ENCODE measurements at regions not wholly inside any gene's neighbourhood (a gene's known extent, or its start where the extent isn't known, plus 50 kb on each side); places are given as distances from the start of the nearest gene placed in this dataset.

DNA sequence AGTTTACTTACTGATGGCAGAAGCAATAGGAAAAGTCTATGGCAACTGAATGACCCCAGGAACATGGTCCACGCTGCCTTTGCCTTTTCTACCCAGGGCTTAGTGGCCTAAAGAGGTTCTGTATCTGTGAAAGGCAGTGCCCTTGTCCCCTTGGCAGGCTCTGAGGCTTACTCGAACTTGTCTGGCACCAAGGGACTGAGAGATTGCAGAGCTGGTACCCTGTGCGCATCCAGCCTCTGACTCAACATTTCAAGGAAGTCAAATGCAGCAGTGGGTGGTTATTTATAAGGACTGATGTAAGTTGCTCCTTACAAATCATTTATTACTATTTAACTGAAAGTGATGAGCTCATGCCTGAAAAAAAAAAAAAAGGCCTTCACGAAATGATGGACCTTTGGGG is 299.9 kb upstream of the MYOCD start:
- no peak for DNase-seq (ENCODE audit: extremely low read depth, low read depth)

- DNase-seq (ENCODE audit: extremely low read depth, low read depth): no peak
Measured at GRCh38 chr17:12369065-12369464, 296.6 kb upstream of the MYOCD start.

DNA sequence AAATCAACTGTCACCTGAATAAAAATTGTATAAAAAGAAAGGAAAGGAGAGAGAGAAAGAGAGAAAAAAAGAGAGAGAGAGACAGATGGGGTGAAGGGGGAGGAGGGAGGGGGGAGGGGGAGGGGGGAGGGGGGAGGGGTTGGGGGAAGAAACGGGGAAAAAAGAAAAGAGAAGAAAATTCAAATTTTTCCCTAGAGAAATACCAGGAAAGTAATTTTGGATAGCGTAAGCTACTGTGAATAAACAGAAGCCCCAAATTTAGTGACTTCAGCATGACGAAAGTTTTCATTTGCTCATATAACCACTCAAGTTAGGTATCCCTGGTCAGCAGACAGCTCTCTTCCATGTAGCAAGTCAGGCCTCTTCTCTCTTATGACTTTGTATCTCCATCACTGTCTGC is 289.4 kb upstream of the MYOCD start:
- DNase-seq (ENCODE audit: extremely low read depth, low read depth): no peak

DNA sequence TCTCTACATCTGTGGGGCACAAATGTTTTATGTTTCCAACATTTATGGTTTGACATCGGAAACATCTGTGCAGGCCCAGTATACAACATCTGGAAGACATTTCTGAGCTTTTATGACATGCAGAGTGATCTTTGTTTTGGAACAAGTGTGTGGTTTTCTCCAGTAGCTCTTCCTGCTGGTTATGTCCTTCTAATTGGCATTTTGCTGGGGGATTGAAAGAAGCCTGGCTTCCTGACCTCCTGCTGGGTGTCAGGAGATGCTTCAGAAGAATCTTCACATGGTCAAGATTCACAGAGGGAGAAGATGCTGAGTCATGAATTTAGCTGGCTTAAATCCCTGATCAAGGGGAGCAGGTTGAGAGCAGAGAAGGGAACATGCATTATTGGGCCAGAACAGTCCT is 279.5 kb upstream of the MYOCD start:
- no peak for DNase-seq (ENCODE audit: extremely low read depth, low read depth)

DNA sequence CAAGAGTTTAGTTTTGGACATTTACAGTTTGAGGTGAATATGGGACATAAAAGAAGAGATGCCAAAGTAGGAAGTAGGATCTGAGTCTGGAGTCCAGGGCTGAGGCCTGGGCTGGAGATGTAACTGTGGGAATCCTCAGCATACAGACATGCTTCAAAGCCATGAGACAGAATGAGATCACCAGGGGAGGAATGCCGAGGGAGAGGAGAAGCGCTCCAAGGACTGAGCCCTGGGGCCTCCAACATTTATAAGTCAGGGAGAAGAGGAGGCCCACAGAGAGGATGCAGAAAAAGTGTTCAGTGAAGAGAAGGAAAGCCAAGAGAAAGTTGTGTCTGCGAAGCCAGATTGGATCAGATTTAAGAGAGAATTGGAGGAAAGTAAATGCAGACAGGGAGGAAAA is 277.5 kb upstream of the MYOCD start:
- DNase-seq (ENCODE audit: extremely low read depth, low read depth): no peak

- no peak for DNase-seq (ENCODE audit: extremely low read depth, low read depth)
Measured at GRCh38 chr17:12389421-12389820, 276.3 kb upstream of the MYOCD start.

GRCh38 chr17:12390631-12391030 is 275.1 kb upstream of the MYOCD start:
- DNase-seq (ENCODE audit: extremely low read depth, low read depth): no peak

DNA sequence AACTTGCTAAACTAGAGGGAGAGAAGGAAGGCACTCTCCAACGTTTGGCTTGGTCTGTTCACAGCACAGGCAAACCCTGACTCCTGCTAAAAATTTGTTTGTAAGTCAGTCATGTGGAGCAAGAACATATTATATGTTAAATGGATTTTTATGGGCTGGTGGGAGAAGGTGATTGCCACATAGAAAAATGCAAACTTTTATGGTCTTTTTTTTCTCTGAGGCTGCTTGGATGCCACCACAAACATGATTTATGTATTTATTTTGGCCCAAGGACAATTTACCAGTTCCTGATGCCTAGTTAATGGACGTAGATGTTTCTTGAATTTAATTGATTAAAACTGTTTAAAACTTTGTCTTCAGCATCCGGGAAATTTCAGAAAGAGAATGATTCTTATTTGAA is 274.2 kb upstream of the MYOCD start:
- no peak for DNase-seq (ENCODE audit: extremely low read depth, low read depth)

DNA sequence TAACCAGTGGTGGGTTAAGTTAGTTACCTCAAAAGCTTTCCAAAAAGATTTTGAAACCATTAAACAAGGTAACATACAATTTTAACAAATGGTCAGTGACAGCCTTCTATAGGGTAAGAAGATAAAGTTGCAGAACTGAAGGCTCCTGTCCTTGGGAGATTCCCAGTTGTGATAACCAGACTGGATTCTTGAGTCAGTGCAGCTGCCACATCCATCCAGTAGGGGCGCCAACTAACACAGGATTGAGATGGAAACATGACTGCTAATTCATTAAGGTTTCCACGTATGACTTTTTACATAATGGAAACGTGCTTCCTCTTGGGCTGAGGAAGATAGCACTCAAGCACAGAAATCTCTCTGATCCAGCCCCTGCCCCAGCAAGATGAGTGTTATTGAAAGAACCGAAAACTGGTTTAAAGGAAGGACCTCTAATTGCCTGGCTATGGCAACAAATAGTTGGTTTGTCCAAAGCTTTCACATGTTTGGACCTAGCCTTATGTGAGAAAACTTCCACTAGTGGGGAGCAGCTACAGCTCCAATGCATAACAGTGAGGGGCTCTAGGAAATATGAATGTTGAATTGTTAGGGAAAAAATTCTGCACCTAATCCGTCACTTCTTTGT is 269.8 kb upstream of the MYOCD start:
- DNase-seq (ENCODE audit: extremely low read depth, low read depth): peak; percentile 14

- no peak for DNase-seq (ENCODE audit: extremely low read depth, low read depth)
Measured at GRCh38 chr17:12398441-12399051, 267.1 kb upstream of the MYOCD start.

DNA sequence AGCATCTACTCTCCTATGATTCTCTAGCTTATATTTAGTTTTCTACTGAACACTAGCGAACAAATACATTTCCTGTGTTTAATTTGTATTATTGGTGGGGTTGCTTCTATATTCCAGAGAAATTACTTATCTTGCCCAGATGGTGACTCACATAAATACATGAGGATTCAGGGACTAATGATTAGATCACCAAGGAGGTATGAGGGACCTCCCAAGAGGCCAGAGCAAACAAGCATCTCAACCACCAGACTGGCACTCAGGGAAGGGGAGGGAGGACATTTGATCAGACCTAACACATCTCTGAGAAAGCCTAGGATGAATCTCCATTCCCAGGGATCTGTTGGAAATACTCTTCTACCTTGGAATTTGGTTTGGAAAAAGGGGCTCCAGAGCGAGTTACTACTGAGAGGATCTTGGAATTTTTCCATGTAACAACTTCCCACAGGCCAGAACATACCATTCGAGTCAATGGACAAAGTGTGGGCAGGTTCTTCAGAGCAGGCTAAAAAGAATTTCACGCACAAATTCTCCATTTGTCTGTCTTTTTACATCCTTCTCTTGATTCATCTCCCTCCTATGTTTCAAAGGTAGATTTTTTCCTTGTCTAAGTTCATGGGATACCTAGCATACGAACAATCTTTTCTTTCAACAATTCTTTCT is 262.6 kb upstream of the MYOCD start:
- DNase-seq (ENCODE audit: extremely low read depth, low read depth): no peak

GRCh38 chr17:12403881-12404398 is 261.8 kb upstream of the MYOCD start:
- no peak for DNase-seq (ENCODE audit: extremely low read depth, low read depth)

GRCh38 chr17:12406623-12407215 is 259.0 kb upstream of the MYOCD start:
- DNase-seq (ENCODE audit: extremely low read depth, low read depth): no peak

DNA sequence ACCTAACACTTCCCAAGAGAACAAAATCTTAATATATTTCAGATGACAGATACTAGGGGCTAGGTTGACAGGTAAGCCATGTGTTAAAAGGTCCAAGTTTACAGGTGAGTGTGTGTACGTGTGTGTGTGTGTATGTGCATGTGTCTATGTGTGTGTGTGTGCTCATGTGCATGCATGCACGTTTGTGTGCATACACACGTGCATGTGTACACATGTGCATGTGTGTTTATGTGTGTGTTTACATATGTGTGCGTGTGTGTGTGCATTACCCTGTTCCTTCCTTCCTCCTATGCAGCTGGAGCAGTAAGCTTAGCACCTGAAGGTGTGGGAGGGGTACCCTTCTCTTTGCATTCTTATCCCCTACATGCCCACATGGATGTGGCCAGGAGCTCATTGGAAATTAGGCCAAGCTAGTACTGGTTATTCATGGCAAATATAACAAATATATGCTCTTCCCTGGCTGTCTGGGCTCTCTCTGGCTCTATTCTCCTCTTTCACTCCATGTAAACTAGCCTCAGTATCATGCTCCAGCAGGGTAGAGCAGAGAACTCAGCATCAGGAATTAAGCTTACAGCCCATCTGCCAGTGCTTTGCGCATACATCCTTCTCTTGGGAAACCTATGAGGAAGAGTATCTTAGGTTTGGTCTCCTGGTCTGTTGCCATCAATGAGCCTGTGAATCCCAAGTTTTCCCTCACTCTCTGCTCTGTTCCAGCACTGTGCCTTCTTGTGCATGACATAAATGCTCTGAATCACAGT is 258.0 kb upstream of the MYOCD start:
- no peak for DNase-seq (ENCODE audit: extremely low read depth, low read depth)

GRCh38 chr17:12409082-12409481 is 256.6 kb upstream of the MYOCD start:
- no peak for DNase-seq (ENCODE audit: extremely low read depth, low read depth)

- DNase-seq (ENCODE audit: extremely low read depth, low read depth): no peak
Measured at GRCh38 chr17:12410717-12411116, 255.0 kb upstream of the MYOCD start.

GRCh38 chr17:12415031-12415430 is 250.7 kb upstream of the MYOCD start:
- no peak for DNase-seq (ENCODE audit: extremely low read depth, low read depth)

DNA sequence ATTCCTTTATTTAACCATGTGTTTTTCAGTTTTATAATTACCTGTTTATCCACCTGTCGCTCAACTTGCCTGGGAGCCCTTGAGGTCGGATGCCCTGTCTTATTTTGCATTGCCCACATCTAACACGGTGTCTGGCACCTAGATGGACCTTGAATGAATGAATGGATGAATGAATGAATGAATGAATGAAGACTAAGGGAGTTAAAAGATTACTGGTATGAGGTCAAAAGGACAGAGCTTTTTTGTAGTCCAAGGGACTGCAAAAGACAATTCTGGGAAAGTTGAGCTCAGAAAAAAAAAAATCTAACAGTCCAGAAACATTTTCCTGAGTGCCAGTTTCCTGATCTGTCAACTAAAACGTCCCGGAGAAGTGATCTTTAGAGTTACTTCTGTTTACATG is 244.6 kb upstream of the MYOCD start:
- no peak for DNase-seq (ENCODE audit: extremely low read depth, low read depth)

DNA sequence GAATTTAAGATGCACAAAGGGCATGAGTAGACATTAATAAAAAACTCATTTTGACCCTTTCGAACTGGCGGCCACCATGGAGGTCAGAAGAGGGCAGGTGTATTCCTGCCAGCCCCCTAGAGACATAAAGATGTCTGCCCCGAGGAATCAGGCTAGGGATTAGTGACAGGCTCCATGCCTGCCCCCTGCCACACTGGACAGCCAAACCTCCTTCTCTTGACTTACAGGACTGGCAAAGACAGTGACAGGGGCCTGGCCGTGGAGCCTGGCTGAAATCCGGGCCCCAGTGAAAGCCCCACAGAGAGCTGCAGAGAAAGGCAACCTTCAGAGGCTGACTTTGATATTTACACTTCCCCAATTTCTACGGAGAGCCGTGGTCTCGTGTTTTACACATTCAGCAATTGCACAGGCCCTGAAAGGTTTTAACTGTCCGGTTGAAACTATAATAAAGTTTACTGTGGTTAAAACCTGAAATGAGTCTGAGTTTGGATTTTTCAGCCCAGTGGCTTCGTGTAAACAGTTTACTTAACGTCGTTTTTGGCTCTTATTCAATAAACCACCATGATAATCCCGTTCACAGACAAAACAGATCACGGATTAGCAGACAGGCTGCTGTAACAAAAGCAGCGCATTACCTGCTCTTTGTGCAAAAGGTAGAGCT is 243.9 kb upstream of the MYOCD start:
- no peak for DNase-seq (ENCODE audit: extremely low read depth, low read depth)

DNA sequence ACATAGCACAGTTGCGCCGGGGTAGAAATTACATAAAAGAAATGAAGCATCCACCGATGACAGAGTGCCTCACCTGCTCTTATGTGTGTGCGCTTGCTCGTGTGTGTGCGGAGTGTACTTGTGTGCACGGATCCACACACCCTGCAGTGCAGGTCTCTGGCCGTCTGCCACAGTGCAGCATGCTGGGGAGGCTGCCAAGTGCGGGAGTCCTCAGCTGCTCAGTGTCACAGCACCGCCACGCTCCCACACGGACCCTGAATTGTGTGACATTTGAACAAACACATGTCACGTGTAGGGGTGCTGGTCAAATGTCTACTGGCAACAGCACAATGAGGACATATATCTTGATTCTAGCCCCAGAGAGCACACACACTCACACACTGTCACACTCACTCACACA is 243.0 kb upstream of the MYOCD start:
- no peak for DNase-seq (ENCODE audit: extremely low read depth, low read depth)

- DNase-seq (ENCODE audit: extremely low read depth, low read depth): no peak
Measured at GRCh38 chr17:12423337-12423736, 242.4 kb upstream of the MYOCD start.

Data from NCI-H460 (cell line).